HAP-1 (cell line): ENCODE measurements at regions not wholly inside any gene's neighbourhood (a gene's known extent, or its start where the extent isn't known, plus 50 kb on each side); places are given as distances from the start of the nearest gene placed in this dataset.
"Not testable (repeated sequence)": the region's sequence is repeated elsewhere in the genome, so short reads cannot be mapped to it uniquely, and the experiment has no call there.

Experiments used
- DNase-seq, 2 experiments: peaks; one replicate each; pipeline ENCODE4 v3.0.0-alpha.2; 2016 to 2020; ENCODE audit warnings: low spot score in 2 of 2
- H3K27me3 ChIP-seq: fragments of 250-450 bp; sonication (Bioruptor Pico); 2 replicates; pipeline ENCODE4 v1.5.1; 2020; ENCODE audit warnings: low read depth, mild to moderate bottlenecking, moderate library complexity
- H3K36me3 ChIP-seq: fragments of 250-450 bp; sonication (Bioruptor Pico); replicated peaks from 2 replicates; pipeline ENCODE4 v1.5.1; 2020; ENCODE audit warnings: mild to moderate bottlenecking
- H3K4me1 ChIP-seq: fragments of 250-450 bp; sonication (Bioruptor Pico); 2 replicates; pipeline ENCODE4 v1.5.1; 2020; ENCODE audit warnings: mild to moderate bottlenecking
- H3K4me3 ChIP-seq: fragments of 250-450 bp; sonication (Bioruptor Pico); 2 replicates; pipeline ENCODE4 v1.5.1; 2020; ENCODE audit warnings: mild to moderate bottlenecking, moderate library complexity
- H3K9me3 ChIP-seq: fragments of 250-450 bp; sonication (Bioruptor Pico); 2 replicates; pipeline ENCODE4 v1.5.1; 2020; ENCODE audit warnings: mild to moderate bottlenecking, moderate library complexity
- in situ Hi-C: fragments of 300-500 bp; cut with MboI; formaldehyde crosslinking; loops from 3 replicates; pipeline ENCODE4 v1.14.3; 2020; ENCODE audit warnings: low sequenced_read_pairs, inconsistent platforms, mixed read lengths

GRCh38 chr20:53856300-53857295, 213.8 kb downstream of the BCAS1 start:
- no peak for DNase-seq
- in situ Hi-C loops, result no loop called here
- H3K9me3 ChIP-seq, result no peaks in the 10 kb centered on the region
- H3K4me3 ChIP-seq, result no peak overlapping the region
- peaks cover 10% of the 10 kb centered on the region for H3K4me1 ChIP-seq
- no peaks in the 10 kb centered on the region for H3K27me3 ChIP-seq
- no peaks in the 10 kb centered on the region for H3K36me3 ChIP-seq

- no peak overlapping the region for H3K4me3 ChIP-seq
- peaks cover 10% of the 10 kb centered on the region for H3K4me1 ChIP-seq
- no peaks in the 10 kb centered on the region for H3K27me3 ChIP-seq
- in situ Hi-C loops, result no loop called here
- H3K9me3 ChIP-seq, result no peaks in the 10 kb centered on the region
- no peaks in the 10 kb centered on the region for H3K36me3 ChIP-seq
- DNase-seq, result no peak
These were observed 214.7 kb downstream of the BCAS1 start for GRCh38 chr20:53855733-53856132.

DNA sequence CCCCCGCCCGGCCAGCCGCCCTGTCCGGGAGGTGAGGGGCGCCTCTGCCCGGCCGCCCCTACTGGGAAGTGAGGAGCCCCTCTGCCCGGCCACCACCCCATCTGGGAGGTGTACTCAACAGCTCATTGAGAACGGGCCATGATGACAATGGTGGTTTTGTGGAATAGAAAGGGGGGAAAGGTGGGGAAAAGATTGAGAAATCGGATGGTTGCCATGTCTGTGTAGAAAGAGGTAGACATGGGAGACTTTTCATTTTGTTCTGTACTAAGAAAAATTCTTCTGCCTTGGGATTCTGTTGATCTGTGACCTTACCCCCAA, 215.8 kb downstream of the BCAS1 start:
- H3K4me1 ChIP-seq, result peaks cover 10% of the 10 kb centered on the region
- H3K9me3 ChIP-seq, in situ Hi-C loops, H3K27me3 ChIP-seq, DNase-seq, H3K4me3 ChIP-seq, H3K36me3 ChIP-seq: not testable (repeated sequence)

- H3K36me3 ChIP-seq, result no peaks in the 10 kb centered on the region
- H3K9me3 ChIP-seq, result no peaks in the 10 kb centered on the region
- in situ Hi-C loops, result no loop called here
- no peaks in the 10 kb centered on the region for H3K27me3 ChIP-seq
- H3K4me3 ChIP-seq, result no peak overlapping the region
- peaks cover 9% of the 10 kb centered on the region for H3K4me1 ChIP-seq
- no peak for DNase-seq
These were observed 217.2 kb downstream of the BCAS1 start for GRCh38 chr20:53853111-53853713.

DNA sequence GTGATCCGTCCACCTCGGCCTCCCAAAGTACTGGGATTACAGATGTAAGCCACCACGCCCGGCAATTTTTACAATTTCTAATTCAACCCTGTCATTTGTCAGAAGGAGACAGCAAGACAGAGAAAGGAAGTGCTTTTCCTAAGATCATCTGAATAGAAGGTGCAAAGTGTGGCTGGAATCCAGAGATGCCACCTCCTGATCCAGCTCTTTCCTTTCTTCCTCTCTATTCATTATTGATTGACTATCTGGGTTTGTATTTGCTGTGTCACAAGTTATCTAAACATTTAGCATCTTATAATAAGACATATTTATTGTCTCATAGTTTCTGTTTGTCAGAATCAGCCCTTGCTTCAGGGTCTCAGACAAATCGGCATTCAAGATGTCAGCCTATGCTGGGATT, 217.7 kb downstream of the BCAS1 start:
- in situ Hi-C loops, result no loop called here

DNA sequence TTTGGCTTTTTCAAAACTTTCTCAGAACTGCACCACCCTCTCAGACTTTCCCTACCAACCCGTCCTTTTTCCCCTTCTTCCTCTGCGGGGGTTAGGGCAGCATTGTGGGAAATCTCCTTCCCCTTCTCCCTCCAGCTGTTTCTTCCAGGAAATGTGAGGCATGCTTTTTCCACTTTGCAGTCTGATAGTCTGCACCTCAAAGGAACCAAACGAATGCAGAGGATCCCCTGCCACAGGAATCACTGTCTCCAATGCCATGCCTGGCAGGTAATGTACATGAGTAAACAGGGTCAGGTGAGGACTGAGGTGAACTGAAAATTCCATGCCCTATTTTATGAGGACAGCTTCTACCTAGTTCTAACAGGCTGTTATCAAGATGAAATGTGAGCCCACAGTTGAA, 218.4 kb downstream of the BCAS1 start:
- no peak overlapping the region for H3K4me3 ChIP-seq
- in situ Hi-C loops, result no loop called here
- H3K4me1 ChIP-seq, result 0 out of 2 replicates have a peak, but pooled peaks cover 4% of the 10 kb centered on the region
- no peak for DNase-seq
- no peaks in the 10 kb centered on the region for H3K27me3 ChIP-seq
- H3K9me3 ChIP-seq, result no peaks in the 10 kb centered on the region
- no peaks in the 10 kb centered on the region for H3K36me3 ChIP-seq

More for the DNA sequence above, 217.7 kb downstream of the BCAS1 start:
- Histone ChIP-seq H3K9me3 (no peaks in the 10 kb centered on the region), H3K4me1 (peaks cover 5% of the 10 kb centered on the region), H3K4me3 (no peak overlapping the region), H3K27me3 (no peaks in the 10 kb centered on the region), H3K36me3 (no peaks in the 10 kb centered on the region)
- DNase-seq, result no peak

GRCh38 chr20:53850319-53850718, 220.1 kb downstream of the BCAS1 start:
- Histone ChIP-seq H3K36me3 (no peaks in the 10 kb centered on the region), H3K27me3 (no peaks in the 10 kb centered on the region), H3K4me1 (0 out of 2 replicates have a peak, but pooled peaks cover 4% of the 10 kb centered on the region), H3K9me3 (no peaks in the 10 kb centered on the region), H3K4me3 (no peak overlapping the region)
- in situ Hi-C loops, result no loop called here
- DNase-seq, result no peak

- no peak overlapping the region for H3K4me3 ChIP-seq
These were observed 220.8 kb downstream of the BCAS1 start for GRCh38 chr20:53849471-53850059.

GRCh38 chr20:53848304-53848703, 222.1 kb downstream of the BCAS1 start:
- H3K4me1 ChIP-seq, result 0 out of 2 replicates have a peak, but pooled peaks cover 4% of the 10 kb centered on the region
- no peaks in the 10 kb centered on the region for H3K27me3 ChIP-seq
- no peak overlapping the region for H3K4me3 ChIP-seq
- H3K36me3 ChIP-seq, result no peaks in the 10 kb centered on the region
- DNase-seq, result no peak
- in situ Hi-C loops, result no loop called here
- H3K9me3 ChIP-seq, result no peaks in the 10 kb centered on the region

More at GRCh38 chr20:53849471-53850059, 220.8 kb downstream of the BCAS1 start:
- H3K36me3 ChIP-seq, result no peaks in the 10 kb centered on the region
- no peaks in the 10 kb centered on the region for H3K27me3 ChIP-seq
- H3K9me3 ChIP-seq, result no peaks in the 10 kb centered on the region
- H3K4me1 ChIP-seq, result 0 out of 2 replicates have a peak, but pooled peaks cover 4% of the 10 kb centered on the region
- no peak for DNase-seq
- in situ Hi-C loops, result no loop called here

DNA sequence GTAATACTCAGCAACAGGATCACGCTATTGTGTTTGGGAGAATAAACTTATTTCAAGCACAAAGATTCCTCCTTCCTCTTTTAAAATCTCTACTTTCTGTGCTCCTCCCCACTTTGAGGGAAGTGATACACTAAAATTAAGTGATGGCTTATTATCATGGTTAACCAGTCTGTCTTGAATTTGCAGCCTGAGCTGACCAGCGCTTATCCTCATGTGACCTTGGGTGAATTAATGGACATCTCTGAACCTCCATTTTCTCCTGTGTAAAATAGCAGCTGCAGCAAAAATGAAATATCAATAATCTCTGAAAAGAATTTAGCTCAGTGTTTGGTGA, 222.6 kb downstream of the BCAS1 start:
- no peaks in the 10 kb centered on the region for H3K9me3 ChIP-seq
- DNase-seq, result no peak
- H3K4me3 ChIP-seq, result no peak overlapping the region
- H3K27me3 ChIP-seq, result no peaks in the 10 kb centered on the region
- 0 out of 2 replicates have a peak, but pooled peaks cover 4% of the 10 kb centered on the region for H3K4me1 ChIP-seq
- in situ Hi-C loops, result no loop called here
- no peaks in the 10 kb centered on the region for H3K36me3 ChIP-seq

DNA sequence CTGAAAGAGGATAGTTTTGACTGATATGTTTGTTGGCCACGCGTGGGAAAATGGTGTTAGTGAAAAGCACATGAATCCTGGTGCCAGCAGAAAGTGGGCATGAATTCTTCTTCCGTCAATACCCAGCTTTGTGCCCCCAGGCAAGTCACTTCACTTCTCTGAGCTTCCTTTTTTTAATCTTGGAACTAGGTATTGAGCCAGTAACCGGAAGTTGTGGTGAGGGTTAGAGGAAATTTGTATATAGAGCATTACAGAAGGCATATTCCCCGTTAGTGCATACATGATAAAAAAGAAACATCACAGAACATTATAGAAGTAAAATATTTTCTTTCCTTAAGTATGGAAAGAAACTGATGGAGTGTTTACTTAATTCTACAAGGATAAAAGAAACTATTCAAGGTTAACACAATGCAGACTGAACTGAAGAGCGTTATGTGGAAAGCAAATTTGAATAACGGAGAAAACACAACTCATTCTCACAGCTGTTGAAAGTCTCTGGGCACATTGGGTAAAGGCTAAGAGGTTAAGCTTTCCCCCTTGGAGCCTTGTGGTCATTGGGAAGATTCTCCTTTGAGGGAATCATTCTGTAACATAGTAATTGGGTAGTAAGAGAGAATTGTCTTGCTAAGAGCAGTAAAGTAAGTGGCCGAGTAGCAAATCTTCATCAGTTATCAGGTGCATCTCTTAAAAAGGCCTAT, 223.1 kb downstream of the BCAS1 start:
- Histone ChIP-seq H3K4me3 (no peak overlapping the region), H3K36me3 (no peaks in the 10 kb centered on the region), H3K9me3 (no peaks in the 10 kb centered on the region), H3K4me1 (0 out of 2 replicates have a peak, but pooled peaks cover 4% of the 10 kb centered on the region), H3K27me3 (no peaks in the 10 kb centered on the region)
- in situ Hi-C loops, result no loop called here
- no peak for DNase-seq

GRCh38 chr20:53846640-53847039, 223.8 kb downstream of the BCAS1 start:
- Histone ChIP-seq H3K4me1 (0 out of 2 replicates have a peak, but pooled peaks cover 4% of the 10 kb centered on the region), H3K27me3 (no peaks in the 10 kb centered on the region), H3K4me3 (no peak overlapping the region), H3K36me3 (no peaks in the 10 kb centered on the region), H3K9me3 (no peaks in the 10 kb centered on the region)
- DNase-seq, result no peak
- in situ Hi-C loops, result no loop called here

DNA sequence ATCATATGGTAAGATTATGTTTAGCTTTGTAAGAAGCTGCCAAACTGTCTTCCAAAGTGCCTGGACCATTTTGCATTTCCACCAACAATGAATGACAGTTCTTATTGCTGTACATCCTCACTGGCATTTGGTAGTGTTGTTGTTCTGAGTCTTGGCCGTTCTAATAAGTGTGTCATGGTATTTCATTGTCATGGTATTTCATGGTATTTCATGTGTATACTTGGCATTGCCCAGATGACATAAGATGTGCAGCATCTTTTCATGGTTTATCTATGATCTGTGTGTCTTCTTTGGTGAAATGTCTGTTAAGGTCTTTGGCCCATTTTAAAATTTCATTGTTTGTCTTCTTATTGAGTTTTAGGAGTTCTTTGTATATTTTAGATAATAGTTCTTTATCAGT, 224.4 kb downstream of the BCAS1 start:
- Histone ChIP-seq H3K36me3 (no peaks in the 10 kb centered on the region), H3K4me1 (0 out of 2 replicates have a peak, but pooled peaks cover 4% of the 10 kb centered on the region), H3K4me3 (no peak overlapping the region), H3K9me3 (no peaks in the 10 kb centered on the region), H3K27me3 (no peaks in the 10 kb centered on the region)
- in situ Hi-C loops, result no loop called here
- DNase-seq, result no peak
